GM19099 (cell line): ENCODE measurements at regions not wholly inside any gene's neighbourhood (a gene's known extent, or its start where the extent isn't known, plus 50 kb on each side); places are given as distances from the start of the nearest gene placed in this dataset.

Experiments
- POLR2A ChIP-seq: IDR thresholded peaks from 3 replicates; pipeline ENCODE4 v1.6.1; 2011; ENCODE audit warnings: low read depth; ENCODE audit not compliant: insufficient read length; ENCODE audit errors: extremely low read depth

DNA sequence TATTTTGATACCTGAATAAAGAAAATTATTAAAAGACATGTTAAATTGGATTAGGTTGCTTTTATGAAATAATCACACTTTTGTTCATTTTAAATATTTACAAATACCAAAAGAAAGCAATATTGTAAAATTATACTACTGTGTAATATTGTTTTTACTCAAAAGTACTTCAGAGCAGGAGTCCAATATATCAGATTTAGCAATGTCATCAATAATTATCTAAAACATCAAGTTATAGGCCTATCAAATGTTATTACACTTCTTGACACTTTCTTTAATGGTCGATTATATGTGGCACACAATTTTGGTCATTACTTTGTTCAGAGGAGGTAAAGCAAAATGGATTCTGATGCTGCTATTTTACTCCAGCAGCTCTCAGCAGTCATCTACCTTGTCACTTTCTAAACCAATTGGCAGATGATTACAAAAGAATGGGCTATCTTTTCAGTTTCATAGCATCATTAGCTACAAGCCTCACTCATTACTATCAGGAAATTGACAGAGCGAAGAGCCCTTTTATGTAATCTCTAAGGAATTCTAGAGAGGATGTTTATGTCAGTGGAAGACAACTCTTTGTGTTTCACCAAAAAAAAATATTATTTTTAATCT lies 318.6 kb downstream of the PLOD2 start:
- TF ChIP-seq POLR2A, result no peak

DNA sequence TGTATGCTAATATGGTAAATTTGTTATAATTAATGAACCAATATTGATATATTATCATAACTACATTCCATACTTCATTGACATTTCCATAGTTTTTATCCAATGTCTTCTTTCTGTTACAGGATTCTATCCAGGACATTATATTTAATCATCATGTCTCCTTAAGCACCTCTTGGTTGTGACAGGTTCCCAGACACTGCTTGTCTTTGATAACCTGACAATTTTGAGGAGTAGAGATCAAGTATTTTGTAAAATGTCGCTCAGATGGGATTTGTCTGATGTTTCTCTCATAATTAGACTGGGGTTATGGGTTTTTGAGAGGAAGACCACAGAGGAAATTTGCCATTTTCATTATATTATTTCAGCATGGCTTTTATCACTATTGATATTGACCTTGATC lies 317.4 kb downstream of the PLOD2 start:
- no peak for TF ChIP-seq POLR2A

- TF ChIP-seq POLR2A, result no peak
These were observed 311.9 kb downstream of the PLOD2 start for GRCh38 chr3:145849115-145849514.

- TF ChIP-seq POLR2A, result no peak
These were observed 306.5 kb downstream of the PLOD2 start for GRCh38 chr3:145854499-145854898.

DNA sequence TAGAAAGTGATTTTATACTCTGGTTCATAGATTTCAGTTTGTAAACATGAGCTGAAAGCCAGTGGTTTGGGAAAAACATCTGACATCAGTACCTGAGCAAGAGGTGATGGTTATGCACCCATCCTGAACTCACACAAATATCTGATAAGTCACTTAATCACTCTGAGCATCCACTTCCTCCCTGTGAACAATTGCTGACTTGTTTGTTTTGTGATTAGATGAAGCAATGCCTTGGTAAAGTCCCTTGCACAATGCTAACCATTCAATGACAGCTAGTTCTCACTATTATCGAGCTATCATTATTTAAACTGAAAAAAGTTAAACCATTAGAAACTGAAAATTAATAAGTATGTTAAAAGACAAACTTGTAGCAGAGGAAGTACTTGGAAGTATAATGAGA lies 303.0 kb downstream of the PLOD2 start:
- no peak for TF ChIP-seq POLR2A

DNA sequence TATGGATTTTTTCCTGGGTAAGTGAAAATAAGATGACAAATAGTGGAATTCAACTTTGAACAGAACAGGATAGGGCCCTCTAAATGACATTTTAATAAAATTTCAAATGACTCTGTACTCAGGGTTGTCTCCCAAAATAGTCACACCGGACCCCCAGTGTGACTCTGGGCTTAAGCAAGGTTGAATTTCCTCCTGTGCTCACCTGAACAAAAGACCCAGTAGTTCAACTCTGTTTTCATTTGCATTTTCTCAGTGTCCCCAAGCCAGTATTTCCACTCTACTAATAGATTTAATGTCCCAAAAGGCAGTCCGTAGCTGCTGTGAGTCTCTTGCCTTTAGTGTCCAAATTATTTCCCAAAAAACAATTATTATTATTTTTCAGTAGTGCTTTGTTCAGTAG lies 296.6 kb downstream of the PLOD2 start:
- no peak for TF ChIP-seq POLR2A

DNA sequence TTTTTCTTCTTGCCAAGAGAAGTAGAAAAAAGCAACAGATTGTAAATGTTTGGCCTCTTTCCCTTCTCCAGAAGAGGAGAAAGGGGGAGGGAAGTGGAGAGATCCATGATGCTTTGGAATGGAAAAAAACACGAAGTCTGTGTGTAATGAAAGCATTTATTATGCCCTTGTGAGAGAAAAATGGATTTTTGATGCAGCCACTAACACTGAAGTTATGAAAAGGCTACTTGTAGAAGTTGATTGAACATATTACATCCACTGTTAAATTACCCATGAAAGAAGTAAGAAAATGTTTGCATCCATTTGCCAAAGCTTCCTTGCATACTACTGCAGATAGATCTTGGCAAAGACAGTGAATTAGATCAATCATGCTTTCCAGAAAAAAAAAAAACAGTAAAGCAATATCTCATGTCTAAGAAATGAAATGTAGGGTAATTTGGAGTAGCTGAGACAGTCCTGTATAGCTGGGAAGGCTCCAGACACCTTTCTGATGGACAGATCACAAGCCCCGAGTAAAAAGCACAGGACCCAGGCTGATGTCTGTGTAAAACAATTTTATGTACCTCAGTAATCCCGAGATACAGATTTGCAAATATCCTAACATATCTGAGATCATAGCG lies 295.5 kb downstream of the PLOD2 start:
- no peak for TF ChIP-seq POLR2A

GRCh38 chr3:145869958-145870357 lies 291.0 kb downstream of the PLOD2 start:
- no peak for TF ChIP-seq POLR2A

GRCh38 chr3:145882436-145882835 lies 278.5 kb downstream of the PLOD2 start:
- no peak for TF ChIP-seq POLR2A

DNA sequence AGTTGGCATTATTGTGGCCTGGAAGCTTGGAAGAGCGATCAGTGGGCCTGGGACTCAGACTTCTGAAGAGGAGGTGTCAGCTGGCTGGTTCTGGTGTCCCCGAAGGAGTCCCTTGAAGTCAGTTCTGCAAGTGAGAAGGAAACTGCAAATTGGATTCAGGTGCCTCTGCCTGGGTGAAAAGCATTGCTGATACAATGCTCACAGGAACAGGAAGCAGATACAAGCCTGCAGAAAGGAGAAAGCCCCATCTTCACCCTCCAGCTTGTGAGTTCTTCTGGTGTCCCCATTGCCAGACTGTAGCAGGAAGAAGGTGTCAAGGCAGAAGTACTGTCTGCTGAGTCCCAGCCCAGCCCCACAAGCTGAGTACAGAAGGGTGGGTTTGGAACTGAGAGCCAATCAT lies 271.3 kb downstream of the PLOD2 start:
- no peak for TF ChIP-seq POLR2A

DNA sequence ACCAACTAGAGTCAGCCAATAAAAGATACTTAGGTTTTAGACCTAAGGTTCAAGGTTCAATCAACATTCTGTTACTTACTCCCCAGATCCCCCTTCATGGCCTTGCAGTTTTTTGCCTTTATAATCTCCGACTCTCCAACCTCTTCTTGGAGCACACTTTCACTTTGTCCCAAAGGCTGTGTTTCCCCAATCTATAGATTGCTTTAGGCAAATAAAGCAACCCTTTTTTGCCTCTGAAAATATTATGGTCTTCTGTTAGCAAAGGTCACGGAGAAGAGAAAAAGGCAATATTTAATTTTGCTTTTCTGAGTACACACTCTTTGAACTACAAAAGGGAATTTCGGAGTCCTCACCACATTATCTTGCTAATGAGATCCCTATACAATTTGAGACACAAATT lies 268.1 kb downstream of the PLOD2 start:
- no peak for TF ChIP-seq POLR2A

DNA sequence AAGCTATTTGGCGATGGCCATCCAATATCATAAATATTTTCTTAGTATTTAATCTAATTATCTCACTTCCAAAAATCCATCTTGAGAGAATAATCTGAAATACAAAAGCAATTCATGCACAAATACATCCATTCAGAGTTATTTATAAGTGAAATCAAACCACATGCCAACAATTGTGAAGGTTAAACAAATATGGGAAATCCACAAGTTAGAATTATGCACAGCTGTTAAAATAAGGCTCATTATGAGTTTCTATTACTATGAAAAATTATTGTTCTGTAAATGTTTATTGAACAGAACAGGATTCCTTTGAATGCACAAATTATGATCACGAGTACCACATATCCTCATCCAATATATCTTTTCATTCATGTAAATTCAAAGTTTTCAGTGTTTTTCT lies 267.7 kb downstream of the PLOD2 start:
- TF ChIP-seq POLR2A, result no peak

- no peak for TF ChIP-seq POLR2A
These were observed 262.5 kb downstream of the PLOD2 start for GRCh38 chr3:145898487-145898886.

- TF ChIP-seq POLR2A, result no peak
These were observed 261.7 kb downstream of the PLOD2 start for GRCh38 chr3:145899241-145899640.

GRCh38 chr3:145900056-145900829 lies 260.7 kb downstream of the PLOD2 start:
- TF ChIP-seq POLR2A, result no peak

DNA sequence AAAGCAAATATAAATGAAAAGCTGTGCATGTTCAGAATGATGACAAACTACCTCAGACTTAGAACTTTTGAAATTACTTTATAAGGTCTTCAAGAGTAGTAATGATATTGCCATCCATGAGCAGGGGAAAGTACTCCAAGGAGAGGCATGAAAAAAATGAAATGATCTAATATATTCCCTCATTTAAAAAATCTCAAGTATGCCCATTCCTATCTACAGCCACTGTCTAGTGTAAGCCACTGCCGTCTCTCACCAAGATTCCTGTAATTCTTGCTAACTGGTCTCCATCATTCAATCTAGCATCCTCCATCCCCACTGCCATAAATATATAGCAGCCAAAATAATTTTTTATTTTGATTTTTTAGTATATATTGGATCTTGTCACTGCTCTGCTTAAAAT lies 258.8 kb downstream of the PLOD2 start:
- TF ChIP-seq POLR2A, result no peak
